ENCODE measurements at regions not wholly inside any gene's neighbourhood (a gene's known extent, or its start where the extent isn't known, plus 50 kb on each side); places are given as distances from the start of the nearest gene placed in this dataset.

DNA sequence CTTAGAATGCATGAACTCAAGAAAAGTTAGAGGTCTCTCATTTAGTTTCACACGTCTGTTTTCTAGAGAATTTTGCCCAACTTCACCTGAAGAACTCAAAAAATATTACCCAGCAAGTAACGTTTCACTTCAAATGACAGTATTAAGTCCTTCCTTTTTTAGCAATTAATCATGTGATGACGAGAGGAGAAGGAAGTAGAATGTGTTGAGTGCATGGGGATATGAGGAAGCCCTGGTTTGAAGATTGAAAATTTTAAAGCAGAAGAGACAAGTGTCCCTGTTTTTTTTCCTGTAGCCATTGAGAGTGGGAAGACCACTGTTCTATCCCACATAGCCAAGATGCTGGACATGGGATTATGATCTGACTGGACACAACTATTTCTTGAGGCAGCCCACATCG, 406.3 kb upstream of the CPEB2 start:
- TF ChIP-seq CTCF (IDR thresholded peaks at IDR 0.05; ENCODE audit: low read depth, low read length), result no peak
- H3K36me3 ChIP-seq, result no peaks in the 10 kb centered on the region
- no peaks in the 10 kb centered on the region for H3K27me3 ChIP-seq
- H3K9me3 ChIP-seq, result no peaks in the 10 kb centered on the region
- DNase-seq, result no peak
- no peaks in the 10 kb centered on the region for H3K4me1 ChIP-seq
- H3K4me3 ChIP-seq (ENCODE audit: low read depth, low read length), result no peak overlapping the region

DNA sequence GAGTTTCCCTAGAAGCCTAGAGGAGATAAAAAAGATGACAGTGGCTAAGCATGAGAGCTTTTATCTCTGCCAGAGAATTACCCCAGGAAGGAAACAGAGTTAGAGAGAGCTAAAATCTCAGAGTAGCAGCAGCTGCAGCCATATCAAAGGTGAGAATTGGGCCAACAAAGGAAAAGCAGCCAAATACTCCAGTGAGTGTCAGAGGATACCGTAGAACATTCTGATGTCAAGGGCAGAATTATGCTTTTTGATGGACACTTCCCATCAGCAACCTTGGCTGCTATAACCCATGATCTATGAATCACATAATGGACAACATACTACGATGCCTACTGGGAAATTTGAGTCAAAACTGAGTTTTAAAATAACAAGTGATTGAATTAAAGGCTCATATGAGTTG, 405.8 kb upstream of the CPEB2 start:
- H3K36me3 ChIP-seq, result no peaks in the 10 kb centered on the region

GRCh38 chr4:14596904-14597303, 405.4 kb upstream of the CPEB2 start:
- Histone ChIP-seq H3K36me3 (no peaks in the 10 kb centered on the region), H3K27me3 (no peaks in the 10 kb centered on the region), H3K4me1 (no peaks in the 10 kb centered on the region), H3K9me3 (no peaks in the 10 kb centered on the region), H3K4me3 (ENCODE audit: low read depth, low read length) (no peak overlapping the region)
- TF ChIP-seq CTCF (IDR thresholded peaks at IDR 0.05; ENCODE audit: low read depth, low read length), result no peak
- no peak for DNase-seq

More for the DNA sequence above, 405.8 kb upstream of the CPEB2 start:
- no peaks in the 10 kb centered on the region for H3K27me3 ChIP-seq
- no peak for TF ChIP-seq CTCF (IDR thresholded peaks at IDR 0.05; ENCODE audit: low read depth, low read length)
- DNase-seq, result no peak
- no peaks in the 10 kb centered on the region for H3K9me3 ChIP-seq
- H3K4me3 ChIP-seq (ENCODE audit: low read depth, low read length), result no peak overlapping the region
- no peaks in the 10 kb centered on the region for H3K4me1 ChIP-seq

- TF ChIP-seq CTCF (IDR thresholded peaks at IDR 0.05; ENCODE audit: low read depth, low read length), result no peak
- no peaks in the 10 kb centered on the region for H3K36me3 ChIP-seq
- no peaks in the 10 kb centered on the region for H3K9me3 ChIP-seq
- no peak overlapping the region for H3K4me3 ChIP-seq (ENCODE audit: low read depth, low read length)
- no peak for DNase-seq
- H3K27me3 ChIP-seq, result no peaks in the 10 kb centered on the region
- no peaks in the 10 kb centered on the region for H3K4me1 ChIP-seq
Observed at GRCh38 chr4:14602206-14602605, 400.1 kb upstream of the CPEB2 start.

DNA sequence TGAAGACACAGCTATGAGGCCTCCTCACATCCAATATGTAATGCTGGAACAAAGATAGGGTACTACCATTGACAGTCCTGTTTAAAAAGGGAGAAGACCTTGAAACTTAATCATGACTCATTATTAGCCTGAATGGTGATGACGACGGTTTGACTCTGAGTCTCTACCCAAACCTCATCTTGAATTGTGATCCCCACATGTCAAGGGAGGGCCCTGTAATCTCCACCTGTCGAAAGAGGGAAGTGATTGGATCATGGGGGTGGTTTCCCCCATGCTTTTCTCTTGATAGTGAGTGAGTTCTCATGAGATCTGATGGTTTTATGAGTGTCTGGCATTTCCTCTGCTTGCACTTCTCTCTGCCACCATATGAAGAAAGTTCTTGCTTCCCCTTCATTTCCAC, 395.3 kb upstream of the CPEB2 start:
- no peak for DNase-seq
- H3K9me3 ChIP-seq, result no peaks in the 10 kb centered on the region

GRCh38 chr4:14607578-14607977, 394.7 kb upstream of the CPEB2 start:
- no peak for DNase-seq

More for the DNA sequence above, 395.3 kb upstream of the CPEB2 start:
- H3K27me3 ChIP-seq, result no peaks in the 10 kb centered on the region
- no peaks in the 10 kb centered on the region for H3K4me1 ChIP-seq
- no peaks in the 10 kb centered on the region for H3K36me3 ChIP-seq
- H3K4me3 ChIP-seq (ENCODE audit: low read depth, low read length), result no peak overlapping the region
- TF ChIP-seq CTCF (IDR thresholded peaks at IDR 0.05; ENCODE audit: low read depth, low read length), result no peak

More at GRCh38 chr4:14607578-14607977, 394.7 kb upstream of the CPEB2 start:
- H3K36me3 ChIP-seq, result no peaks in the 10 kb centered on the region
- no peaks in the 10 kb centered on the region for H3K4me1 ChIP-seq
- TF ChIP-seq CTCF (IDR thresholded peaks at IDR 0.05; ENCODE audit: low read depth, low read length), result no peak
- H3K4me3 ChIP-seq (ENCODE audit: low read depth, low read length), result no peak overlapping the region
- no peaks in the 10 kb centered on the region for H3K9me3 ChIP-seq
- H3K27me3 ChIP-seq, result no peaks in the 10 kb centered on the region

Data from BE2C (cell line).